ENCODE measurements at regions not wholly inside any gene's neighbourhood (a gene's known extent, or its start where the extent isn't known, plus 50 kb on each side); places are given as distances from the start of the nearest gene placed in this dataset.

DNA sequence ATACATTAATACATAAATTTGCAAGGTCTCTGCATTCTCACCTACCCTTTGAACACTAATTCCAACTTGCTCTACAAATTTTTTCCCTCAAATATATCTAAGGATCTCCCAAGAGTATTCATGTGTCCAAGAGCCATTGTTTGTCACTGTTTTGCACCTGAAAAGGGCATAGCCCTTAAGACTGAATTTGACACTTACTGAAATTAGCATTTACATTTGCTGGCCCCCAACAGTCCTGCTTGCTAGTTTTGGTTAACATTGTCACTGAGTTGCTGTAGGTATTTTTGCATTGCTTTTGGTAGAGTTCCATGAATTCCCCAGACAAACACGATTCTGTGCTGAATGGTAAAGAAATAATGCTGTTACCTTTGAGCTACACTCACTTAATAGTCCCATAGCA, 57.3 kb downstream of the KCNA4 start:
- no peak for DNase-seq

DNA sequence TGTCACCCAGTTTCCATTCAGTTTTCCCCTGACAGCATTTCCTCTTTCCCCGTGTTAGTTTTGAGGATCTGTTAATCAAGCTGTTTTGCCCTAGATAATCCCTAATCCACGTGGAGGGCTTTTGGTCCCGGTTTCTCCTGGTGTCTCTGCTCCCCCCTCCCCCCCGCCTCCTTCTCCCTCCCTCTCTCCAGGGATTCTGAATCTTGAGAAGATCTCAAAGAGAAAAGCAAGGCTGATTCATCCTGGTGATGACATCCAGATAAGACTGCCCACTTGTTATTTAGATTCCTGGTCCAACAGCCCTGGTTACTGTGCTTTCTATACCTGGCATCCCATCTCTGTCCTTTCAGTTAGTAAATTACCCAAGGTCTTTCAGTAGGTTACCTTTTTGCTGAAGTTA, 59.4 kb downstream of the KCNA4 start:
- DNase-seq, result peak; percentile 24

DNA sequence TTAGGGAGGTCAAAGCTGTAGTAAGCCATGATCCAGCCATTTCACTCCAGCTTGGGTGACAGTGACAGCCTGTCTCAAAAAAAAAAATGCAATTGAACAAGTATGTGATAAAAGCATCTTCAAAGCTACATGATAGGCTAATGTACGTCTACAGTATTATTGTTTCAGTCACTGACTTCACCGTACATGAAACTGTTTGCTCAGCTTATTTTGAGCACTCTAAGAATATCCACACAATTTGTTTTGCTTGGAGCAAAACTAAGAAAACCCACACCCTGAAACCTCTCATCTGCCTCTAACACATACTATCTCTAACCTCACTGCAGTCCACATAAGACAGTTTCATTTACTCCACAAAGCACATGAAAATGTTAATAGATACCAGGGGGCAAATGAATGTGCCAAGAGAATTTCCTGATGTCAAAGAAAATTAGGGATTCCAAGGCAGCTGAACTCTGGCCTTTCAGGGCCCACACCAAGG, 60.7 kb downstream of the KCNA4 start:
- peak; percentile 27 for DNase-seq

DNA sequence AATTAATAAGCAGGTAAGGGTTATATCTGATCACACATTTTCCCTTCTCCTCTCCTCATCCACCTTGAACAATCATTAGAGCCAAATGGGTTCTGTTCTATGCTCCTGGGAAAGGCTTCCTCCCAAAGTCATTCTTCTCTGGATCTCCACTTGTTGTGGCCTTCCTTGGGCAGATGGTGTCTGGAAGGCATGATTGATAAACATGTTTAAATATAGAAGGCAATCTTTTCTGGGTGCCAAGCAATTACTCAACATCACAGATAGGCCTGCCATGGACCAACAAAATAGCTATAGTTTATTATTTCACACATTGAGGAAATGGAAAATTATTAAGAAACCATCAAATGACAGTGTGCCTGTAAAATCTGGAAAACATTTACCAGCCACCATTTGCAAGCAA, 73.5 kb downstream of the KCNA4 start:
- no peak for DNase-seq

DNA sequence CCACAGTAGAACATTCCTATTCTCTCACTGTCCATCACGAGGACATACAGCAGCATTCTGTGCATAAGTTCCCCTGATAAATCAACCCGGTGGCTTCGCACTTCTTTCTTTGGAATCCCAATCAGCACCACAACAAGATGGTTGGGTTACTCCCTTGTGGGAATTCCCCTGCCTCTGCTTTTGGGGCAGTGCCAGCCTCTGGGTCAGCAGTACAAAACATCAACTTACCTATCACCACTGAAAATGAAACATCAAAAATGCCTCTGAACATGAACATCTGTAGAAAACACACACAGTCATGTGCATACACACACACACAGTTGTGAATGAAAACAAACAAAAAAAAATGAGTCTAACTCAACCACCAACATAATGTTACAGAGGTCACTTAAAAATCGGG, 79.3 kb downstream of the KCNA4 start:
- no peak for DNase-seq

DNA sequence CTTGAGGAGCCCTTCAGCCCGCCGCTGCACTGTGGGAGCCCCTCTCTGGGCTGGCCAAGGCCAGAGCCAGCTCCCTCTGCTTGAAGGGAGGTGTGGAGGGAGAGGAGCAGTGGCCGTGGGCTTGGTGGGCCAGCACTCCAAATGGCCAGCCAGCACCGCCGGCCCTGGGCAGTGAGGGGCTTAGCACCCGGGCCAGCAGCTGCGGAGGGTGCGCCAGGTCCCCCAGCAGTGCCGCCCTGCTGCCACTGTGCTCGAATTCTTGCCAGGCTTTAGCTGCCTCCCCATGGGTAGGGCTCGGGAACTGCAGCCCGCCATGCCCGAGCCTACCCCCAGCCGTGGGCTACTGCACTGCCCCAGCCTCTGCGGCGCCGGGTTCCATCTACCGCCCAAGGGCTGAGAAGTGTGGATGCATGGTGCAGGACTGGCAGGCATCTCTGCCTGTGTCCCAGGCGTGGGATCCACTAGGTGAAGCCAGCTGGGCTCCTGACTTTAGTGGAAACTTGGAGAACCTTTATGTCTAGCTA, 82.7 kb downstream of the KCNA4 start:
- DNase-seq, result no peak

DNA sequence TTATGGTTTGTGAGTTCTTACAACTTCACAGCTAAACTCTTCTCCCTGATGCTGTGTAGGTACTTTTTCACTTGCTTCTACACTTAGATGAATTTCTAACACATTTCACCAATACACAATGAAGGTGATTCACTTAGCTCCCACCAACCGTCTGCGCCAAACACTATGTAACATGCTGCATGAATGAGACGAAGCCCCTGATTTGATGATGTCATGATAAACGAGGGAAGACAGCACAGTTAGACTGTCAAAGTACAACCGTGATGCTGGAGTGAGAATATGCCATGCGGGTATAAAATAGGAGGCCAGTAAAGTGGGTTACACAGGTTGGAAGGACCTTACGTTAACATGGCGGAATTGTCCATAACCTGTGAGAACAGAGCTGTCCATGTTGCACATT, 100.8 kb downstream of the KCNA4 start:
- no peak for DNase-seq

DNA sequence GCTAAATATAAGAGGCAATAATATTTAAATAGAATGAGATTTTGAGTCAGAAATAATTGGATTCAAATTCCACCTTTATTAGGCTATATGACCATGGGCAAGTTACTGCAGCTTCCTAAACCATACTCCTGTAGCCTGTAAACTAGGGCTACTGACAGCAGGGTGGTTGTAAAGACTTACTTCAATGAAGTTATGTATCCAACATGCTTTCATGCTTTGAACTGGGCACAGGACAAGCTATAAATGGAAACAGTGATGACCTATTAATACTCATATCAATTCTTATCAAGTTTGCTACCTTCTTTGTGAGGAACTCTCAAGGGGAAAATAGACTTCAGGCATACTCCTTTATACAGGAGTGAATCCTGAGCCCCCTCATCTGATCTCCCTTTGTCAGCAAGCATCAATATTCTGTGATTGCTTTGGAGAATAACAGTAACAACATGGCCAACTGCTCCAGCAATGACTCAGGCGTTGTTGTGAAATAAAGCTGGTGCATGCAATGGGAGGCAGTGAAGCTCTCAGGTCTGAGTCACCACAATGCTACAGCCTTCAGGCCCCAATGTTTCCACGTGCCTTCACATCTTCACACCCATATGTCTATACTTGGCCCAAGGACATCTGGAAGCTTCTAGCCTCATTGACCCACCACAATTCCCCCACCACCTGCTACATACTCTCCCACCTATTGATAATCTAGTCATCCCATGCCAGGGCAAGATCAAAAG, 102.5 kb downstream of the KCNA4 start:
- peak; percentile 4 for DNase-seq

DNA sequence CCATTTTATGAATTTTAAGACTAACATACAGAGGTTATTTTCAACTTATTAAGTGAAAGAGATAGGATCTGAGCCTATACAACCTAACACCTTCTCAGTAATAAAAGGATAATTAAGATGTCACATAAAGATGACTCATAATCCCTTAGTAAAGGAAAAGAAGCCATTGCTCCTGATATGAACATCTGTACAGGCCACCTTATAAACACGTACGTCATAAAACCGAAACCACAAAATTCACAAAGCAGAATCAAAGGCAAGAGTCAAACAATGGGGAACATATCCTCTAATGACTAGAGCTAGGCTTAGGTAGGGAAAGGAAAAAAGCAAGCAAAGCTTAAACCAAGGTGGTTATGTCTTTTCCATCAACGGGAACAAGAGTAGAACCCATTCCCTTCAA, 103.5 kb downstream of the KCNA4 start:
- peak; percentile 1 for DNase-seq

DNA sequence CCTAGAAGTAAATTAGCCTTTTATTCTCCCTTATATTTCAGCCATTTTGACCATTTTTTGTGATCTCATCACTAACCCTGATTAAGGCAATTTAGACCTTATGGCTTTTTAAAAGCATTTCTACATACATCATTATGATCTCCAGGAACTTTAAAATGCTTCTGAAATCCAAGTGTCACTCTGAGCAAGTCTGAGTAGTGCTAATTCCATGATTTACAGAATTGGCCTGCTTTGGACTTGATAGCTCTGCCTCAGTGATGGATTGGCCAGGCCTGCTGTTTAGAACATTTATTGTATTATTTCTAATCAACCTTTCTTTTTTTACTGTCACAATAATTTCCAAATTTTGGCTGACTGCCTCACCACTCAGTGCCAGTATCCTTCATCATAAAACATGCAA, 116.4 kb downstream of the KCNA4 start:
- DNase-seq, result no peak

DNA sequence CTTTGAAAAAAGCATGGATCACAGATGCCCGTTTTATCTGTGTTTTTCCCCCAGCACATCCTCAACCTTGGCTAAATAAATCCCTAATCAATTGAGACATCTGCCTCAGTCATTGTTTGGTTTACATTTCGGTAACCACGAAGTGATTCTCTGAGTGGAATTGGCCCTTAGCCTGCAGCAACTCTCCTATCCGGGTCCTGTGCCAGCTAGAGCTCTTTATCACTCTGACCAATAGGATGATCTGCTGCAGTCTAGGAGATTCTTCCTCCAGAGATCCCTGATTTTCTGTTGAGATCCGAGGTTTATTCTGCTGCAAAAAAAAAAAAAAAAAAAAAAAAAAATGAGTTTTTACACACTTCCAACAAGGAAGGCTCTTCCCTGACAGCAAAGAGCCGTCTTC, 137.3 kb downstream of the KCNA4 start:
- DNase-seq, result no peak

DNA sequence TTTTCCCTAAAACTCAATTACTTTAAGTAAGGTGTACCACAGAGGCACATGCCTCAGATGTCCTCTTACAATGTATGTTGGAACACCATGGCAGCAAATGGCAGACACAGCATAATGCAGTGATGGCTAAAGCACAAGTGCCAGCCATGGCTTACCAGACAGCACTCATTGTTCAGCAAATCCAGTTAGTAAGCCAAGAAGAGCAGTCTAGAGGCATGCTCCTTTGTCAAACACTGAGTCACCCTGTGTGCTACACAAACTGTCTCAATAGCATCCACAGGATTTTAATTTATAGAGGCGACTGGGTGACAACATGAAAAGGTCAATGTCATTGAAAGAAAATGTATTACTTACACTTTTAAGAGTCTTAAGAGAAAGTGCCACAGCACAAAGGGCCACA, 140.6 kb downstream of the KCNA4 start:
- peak; percentile 12 for DNase-seq

DNA sequence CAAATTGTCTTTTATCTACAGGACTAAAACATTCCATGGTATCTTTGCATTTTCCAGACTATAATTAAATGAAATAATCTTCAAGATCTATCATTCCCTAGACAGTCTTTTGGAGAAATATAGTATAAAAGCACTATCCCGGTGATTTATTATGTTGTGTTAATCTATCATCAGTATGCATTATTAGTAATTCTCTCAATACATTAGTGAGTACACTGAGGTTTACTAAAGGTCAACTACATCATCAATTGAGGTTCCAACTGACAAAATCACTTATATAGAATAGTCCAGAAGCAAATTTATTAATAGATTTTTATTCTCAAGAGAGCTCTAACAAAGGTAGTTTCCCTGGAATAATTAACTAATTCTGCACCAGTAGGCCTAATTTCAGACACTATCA, 169.6 kb downstream of the KCNA4 start:
- DNase-seq, result no peak

DNA sequence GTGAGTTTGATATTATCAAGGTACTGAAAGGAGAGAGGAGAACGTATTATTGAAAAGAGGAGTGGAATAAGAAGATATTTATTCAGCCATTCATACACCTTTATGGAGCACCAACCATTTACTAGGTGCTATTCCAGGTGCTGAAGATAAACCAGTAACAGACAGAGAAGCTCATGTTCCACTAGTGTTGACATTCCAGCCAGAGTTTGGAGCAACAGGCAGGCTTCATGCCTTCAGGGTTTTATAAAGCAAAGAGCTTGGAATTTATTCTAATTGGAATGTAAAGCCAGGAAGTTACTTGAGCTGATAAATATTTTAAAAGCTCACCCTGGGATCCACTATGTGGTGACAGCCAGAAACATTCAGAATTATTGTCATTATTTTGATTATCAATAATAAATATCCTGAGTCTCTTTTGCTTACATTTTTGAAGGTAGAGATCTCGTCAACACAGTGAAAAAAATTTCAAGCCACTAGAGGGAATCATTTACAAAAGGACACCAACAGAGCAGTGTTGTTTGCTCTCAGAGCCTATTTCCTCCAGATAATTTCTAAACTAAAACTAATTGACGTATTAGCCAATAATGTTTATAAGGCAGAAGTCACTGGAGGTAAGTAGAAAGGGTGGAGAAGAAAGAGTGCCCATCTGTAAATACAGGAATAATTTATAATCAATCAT, 172.0 kb downstream of the KCNA4 start:
- no peak for DNase-seq

DNA sequence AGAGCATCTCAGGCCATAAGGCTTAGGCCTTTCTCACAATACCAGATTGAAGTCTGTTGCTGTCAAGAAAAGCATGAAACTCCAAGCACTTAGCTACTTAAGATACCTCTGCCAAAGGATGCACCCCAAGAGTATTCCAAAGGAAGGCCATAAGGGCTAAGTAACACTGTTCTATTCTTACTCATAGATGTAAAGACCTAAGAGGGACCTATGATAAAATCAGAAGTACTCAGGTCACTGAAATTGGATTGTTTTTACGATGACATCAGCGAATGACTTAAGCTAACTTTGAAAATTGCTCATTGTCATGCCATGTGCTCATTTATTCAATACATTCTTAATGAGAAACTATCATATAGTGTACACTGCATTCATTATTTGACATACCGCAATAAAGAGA, 172.8 kb downstream of the KCNA4 start:
- DNase-seq, result no peak

DNA sequence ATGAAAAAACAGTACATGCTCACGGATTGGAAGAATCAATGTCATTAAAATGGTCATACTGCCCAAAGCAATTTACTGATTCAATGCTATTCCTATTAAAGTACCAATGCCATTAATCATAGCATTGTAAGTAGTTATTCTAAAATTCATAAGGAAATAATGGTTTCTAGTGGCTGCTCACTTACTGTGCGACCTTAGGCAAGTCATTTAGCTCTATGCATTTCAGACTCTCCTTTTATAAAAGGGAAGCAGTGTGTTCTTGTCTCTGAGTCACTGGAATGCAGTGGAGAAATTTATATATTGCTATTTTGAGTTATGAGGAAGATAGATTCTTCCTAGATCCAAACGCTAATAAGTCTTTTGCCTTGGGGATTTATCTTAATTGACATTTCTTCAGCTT, 174.8 kb downstream of the KCNA4 start:
- no peak for DNase-seq

DNA sequence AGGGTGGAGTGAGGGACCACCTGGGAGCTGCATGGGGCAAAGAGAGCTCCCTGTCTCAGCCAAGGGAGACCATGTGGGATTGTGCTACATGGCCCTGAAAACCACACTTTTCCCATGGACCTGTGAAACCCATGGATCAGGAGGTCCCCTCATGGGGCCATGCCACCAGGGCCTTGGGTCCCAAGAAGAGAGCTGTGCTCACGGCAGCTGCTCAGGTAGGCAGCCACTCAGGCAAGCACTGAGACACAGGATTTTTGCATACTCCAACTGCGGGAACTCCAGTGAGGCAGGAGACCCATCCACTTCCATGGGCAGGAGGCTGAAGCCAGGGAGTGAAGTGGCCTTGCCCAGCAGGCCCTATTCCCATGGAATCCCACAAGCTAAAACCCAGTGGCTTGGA, 190.0 kb downstream of the KCNA4 start:
- DNase-seq, result no peak

DNA sequence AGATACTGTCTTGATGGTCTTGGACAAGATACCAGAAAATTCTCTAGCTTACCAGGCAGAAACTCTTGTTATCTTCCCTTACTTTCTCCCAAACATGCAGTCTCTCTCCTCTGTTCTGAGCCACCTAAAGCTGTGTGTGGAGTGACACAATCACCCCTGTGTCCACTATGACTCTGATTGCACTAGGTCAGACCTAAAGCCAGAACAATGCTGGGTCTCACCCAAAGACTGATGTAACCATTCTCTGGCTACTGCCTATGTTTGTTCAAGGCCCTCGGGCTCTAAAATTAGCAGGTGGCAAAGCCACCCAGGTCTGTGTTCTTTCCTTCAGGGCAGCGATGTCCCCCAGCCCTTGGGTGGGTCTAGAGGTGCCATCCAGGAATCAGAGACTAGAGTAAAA, 200.5 kb downstream of the KCNA4 start:
- no peak for DNase-seq

DNA sequence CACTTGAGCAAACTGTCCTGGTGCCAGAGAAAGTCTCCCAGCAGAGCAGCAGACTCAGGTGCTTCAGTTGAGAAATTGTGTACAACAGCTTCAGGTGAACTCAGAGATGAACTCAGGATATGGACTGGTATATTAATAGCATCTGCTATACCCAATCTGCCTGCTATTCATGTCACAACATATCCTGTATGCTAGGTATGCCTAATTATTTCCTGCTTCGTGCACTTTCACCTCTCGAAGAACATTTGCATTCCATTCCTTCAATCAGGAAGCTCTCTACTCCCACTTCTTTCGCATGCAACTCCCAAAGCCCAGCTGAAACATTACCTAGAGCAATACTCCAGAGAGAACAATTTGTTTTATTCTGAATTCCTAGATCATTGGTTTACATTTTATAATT, 207.7 kb downstream of the KCNA4 start:
- DNase-seq, result peak; percentile 4

DNA sequence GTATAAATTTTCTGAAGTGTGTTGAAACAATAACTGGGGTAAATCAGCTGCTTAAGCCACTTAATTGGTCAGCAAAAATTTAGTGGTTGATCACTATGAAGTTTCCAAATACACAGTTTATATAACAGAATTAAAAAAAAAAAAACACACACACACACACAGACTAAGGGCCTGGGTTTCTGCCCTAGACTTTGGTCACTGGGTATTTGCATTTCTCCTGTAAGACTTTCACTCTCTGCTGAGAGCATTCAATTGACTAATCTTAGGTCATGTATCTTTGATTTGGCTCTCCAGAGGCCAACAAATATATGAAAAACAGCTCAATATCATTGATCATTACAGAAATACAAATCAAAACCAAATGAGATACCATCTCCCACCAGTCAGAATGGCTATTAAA, 214.3 kb downstream of the KCNA4 start:
- no peak for DNase-seq

DNA sequence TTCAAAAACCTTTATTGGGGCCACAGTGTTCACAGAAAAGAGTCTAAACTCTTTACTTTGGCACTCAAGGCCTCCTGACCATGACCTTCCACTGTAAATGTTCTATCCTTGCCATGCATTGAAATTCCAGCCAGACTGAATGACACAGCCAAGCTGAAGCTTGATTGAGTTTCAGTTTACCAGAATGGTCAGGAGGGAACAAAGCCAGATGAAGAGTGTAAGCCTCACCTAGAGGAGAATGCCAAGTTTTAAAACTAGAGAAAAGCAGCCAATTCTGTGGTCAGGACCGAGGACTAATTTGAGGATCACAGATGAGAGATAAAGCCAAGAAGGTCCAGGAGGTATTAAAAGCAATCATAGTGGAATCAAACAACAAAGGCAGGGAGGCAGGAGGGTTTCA, 215.3 kb downstream of the KCNA4 start:
- DNase-seq, result no peak

DNA sequence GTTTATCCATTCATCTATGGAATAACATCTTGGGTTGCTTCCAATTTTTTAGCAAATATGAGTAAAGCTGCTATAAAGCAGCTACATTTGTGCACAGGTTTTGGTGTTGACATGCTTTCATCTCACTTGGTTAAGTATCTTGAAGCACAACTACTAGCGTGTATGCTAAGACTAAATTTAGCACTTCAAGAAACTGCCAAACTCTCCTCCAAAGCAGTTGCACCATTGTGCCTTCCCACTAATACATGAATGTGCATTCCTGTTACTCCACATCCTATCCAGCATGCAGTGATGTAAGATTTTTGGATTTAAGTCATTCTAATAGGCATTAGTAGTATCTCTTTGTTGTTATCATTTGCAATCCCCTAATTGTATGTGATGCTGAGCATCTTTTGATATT, 230.7 kb downstream of the KCNA4 start:
- DNase-seq, result no peak

DNA sequence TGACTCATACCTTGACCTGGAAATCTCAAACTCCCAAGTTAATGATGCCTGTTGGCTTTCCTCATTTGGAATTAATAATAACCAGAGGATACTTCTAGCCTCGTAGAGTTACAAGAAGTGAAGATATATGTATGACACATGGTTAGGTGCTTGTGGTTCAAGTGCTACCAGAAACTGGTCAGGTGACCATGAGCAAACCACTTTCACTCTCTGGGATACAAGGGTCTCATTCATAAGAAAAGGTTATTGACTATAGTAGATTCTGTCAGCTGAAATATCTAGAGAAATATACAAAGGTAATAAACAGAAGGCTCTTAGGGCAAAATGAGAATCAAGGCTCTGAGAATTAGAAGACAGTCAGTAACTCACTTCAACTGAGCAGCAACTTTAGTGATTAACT, 233.3 kb downstream of the KCNA4 start:
- no peak for DNase-seq

DNA sequence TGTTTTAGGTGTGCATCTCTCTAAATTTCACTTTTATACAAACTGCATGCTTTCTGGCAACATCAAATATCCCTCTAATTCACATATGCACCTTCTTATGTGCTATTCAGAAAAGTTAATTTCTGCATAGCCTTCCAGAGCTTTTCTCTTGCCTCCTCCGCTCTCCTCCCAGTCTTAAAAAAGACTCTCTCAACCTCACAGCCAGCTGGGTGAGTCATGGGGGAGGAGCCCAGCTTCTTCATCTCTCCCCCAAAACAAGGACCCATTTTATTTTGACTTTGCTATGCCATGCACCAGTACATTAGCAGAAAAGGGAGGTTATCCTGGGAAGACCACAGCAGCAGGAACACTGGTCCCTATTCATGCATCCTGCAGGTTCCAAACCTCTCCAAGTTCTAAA, 234.4 kb downstream of the KCNA4 start:
- no peak for DNase-seq

DNA sequence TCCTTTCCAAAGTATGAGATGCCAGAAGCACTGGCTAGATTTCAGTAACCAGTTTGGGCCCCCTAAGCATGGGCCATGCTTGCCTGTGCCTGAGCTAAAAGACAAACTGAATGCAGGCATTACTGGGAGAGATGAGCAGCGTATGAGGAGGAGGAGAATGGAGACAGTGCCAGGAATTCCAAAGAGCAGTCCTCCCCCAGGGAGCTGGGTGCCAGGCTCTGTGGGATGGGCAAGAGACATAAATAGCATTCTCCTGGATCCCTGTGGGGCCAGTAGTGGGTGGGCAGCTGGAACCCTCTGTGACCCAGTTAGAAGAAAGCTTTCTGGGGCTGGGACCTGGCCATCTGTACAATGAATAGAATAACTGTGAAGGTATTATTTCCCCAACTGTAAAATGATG, 235.6 kb downstream of the KCNA4 start:
- DNase-seq, result no peak
